ENCODE measurements at regions not wholly inside any gene's neighbourhood (a gene's known extent, or its start where the extent isn't known, plus 50 kb on each side); places are given as distances from the start of the nearest gene placed in this dataset.

GRCh38 chr10:75295868-75296441 lies 60.2 kb upstream of the COMTD1 start:
- H3K9me3 Mint-ChIP-seq (ENCODE audit: low read depth), result peaks cover 2% of the 10 kb centered on the region
- no peaks in the 10 kb centered on the region for H3K36me3 Mint-ChIP-seq (ENCODE audit: insufficient read depth)
- peaks cover 12% of the 10 kb centered on the region for H3K27me3 Mint-ChIP-seq
- no peak overlapping the region for H3K4me3 Mint-ChIP-seq (ENCODE audit: low read depth)
- H3K4me1 Mint-ChIP-seq (ENCODE audit: low read depth), result peaks cover 5% of the 10 kb centered on the region
- H3K27ac Mint-ChIP-seq, result no peak overlapping the region
- no peak for TF ChIP-seq CTCF (IDR thresholded peaks at IDR 0.05; ENCODE audit: unreplicated experiment)
- DNase-seq (ENCODE audit: low spot score, unreplicated experiment), result no peak

GRCh38 chr10:75294866-75295701 lies 59.3 kb upstream of the COMTD1 start:
- DNase-seq (ENCODE audit: low spot score, unreplicated experiment), result peak; percentile 54
- H3K27me3 Mint-ChIP-seq, result peaks cover 18% of the 10 kb centered on the region
- peaks cover 5% of the 10 kb centered on the region for H3K4me1 Mint-ChIP-seq (ENCODE audit: low read depth)
- no peaks in the 10 kb centered on the region for H3K9me3 Mint-ChIP-seq (ENCODE audit: low read depth)
- peak overlapping the region; percentile 68 for H3K4me3 Mint-ChIP-seq (ENCODE audit: low read depth)
- peak; percentile 41 for TF ChIP-seq CTCF (IDR thresholded peaks at IDR 0.05; ENCODE audit: unreplicated experiment)
- peak overlapping the region; percentile 92 for H3K27ac Mint-ChIP-seq
- no peaks in the 10 kb centered on the region for H3K36me3 Mint-ChIP-seq (ENCODE audit: insufficient read depth)

GRCh38 chr10:75294518-75294865 lies 58.7 kb upstream of the COMTD1 start:
- peak overlapping the region; percentile 68 for H3K4me3 Mint-ChIP-seq (ENCODE audit: low read depth)
- peaks cover 20% of the 10 kb centered on the region for H3K27me3 Mint-ChIP-seq
- TF ChIP-seq CTCF (IDR thresholded peaks at IDR 0.05; ENCODE audit: unreplicated experiment), result no peak
- DNase-seq (ENCODE audit: low spot score, unreplicated experiment), result peak; percentile 30
- H3K27ac Mint-ChIP-seq, result peak overlapping the region; percentile 92
- H3K9me3 Mint-ChIP-seq (ENCODE audit: low read depth), result no peaks in the 10 kb centered on the region
- H3K4me1 Mint-ChIP-seq (ENCODE audit: low read depth), result peaks cover 5% of the 10 kb centered on the region
- H3K36me3 Mint-ChIP-seq (ENCODE audit: insufficient read depth), result no peaks in the 10 kb centered on the region

GRCh38 chr10:75294031-75294437 lies 58.3 kb upstream of the COMTD1 start:
- H3K4me3 Mint-ChIP-seq (ENCODE audit: low read depth), result peak overlapping the region; percentile 68
- peaks cover 5% of the 10 kb centered on the region for H3K4me1 Mint-ChIP-seq (ENCODE audit: low read depth)
- TF ChIP-seq CTCF (IDR thresholded peaks at IDR 0.05; ENCODE audit: unreplicated experiment), result no peak
- DNase-seq (ENCODE audit: low spot score, unreplicated experiment), result no peak
- peaks cover 21% of the 10 kb centered on the region for H3K27me3 Mint-ChIP-seq
- H3K36me3 Mint-ChIP-seq (ENCODE audit: insufficient read depth), result no peaks in the 10 kb centered on the region
- H3K9me3 Mint-ChIP-seq (ENCODE audit: low read depth), result no peaks in the 10 kb centered on the region
- no peak overlapping the region for H3K27ac Mint-ChIP-seq

GRCh38 chr10:75293446-75293820 lies 57.7 kb upstream of the COMTD1 start:
- peaks cover 25% of the 10 kb centered on the region for H3K27me3 Mint-ChIP-seq

More at GRCh38 chr10:75293446-75293820, 57.7 kb upstream of the COMTD1 start:
- Mint-ChIP-seq H3K27ac (no peak overlapping the region), H3K9me3 (ENCODE audit: low read depth) (no peaks in the 10 kb centered on the region), H3K36me3 (ENCODE audit: insufficient read depth) (no peaks in the 10 kb centered on the region), H3K4me1 (ENCODE audit: low read depth) (peaks cover 5% of the 10 kb centered on the region), H3K4me3 (ENCODE audit: low read depth) (no peak overlapping the region)
- no peak for DNase-seq (ENCODE audit: low spot score, unreplicated experiment)
- TF ChIP-seq CTCF (IDR thresholded peaks at IDR 0.05; ENCODE audit: unreplicated experiment), result no peak
